CD14-positive monocyte (primary cell): ENCODE measurements at regions not wholly inside any gene's neighbourhood (a gene's known extent, or its start where the extent isn't known, plus 50 kb on each side); places are given as distances from the start of the nearest gene placed in this dataset.
A peak's percentile ranks its signal among the peaks of the same experiment; 100 is the strongest.

Source experiments
- DNase-seq, 3 donors: peaks; one replicate each; pipeline ENCODE4 v3.0.0-alpha.2; 2011 to 2022
- H2AFZ ChIP-seq: 2 replicates; pipeline ENCODE4 v1.6.0; 2012; ENCODE audit warnings: mild to moderate bottlenecking, low read depth, low read length, inconsistent platforms; ENCODE audit not compliant: insufficient read depth, poor library complexity, severe bottlenecking
- H3K27ac ChIP-seq, 2 donors: 1 replicate in 1 of 2; 2 replicates in 1 of 2; pipeline ENCODE4 v1.5.1; 2012 to 2013; ENCODE audit warnings: low read length in 2 of 2, control low read depth in 1 of 2, inconsistent platforms in 1 of 2, low read depth in 1 of 2, mild to moderate bottlenecking in 1 of 2
- H3K27me3 ChIP-seq, 2 donors: one replicate each; pipeline versions ENCODE4 v1.6.0 to v1.6.1; 2011 to 2013; ENCODE audit warnings: low read length in 2 of 2; ENCODE audit not compliant: control insufficient read depth in 2 of 2, insufficient read depth in 2 of 2
- H3K36me3 ChIP-seq, 2 donors: replicated peaks in 1 of 2; 1 replicate in 1 of 2; 2 replicates in 1 of 2; pipeline versions ENCODE4 v1.5.1 to v1.6.1; 2012 to 2013; ENCODE audit warnings: low read length in 2 of 2, control low read depth in 1 of 2, inconsistent platforms in 1 of 2, mild to moderate bottlenecking in 1 of 2; ENCODE audit not compliant: insufficient read depth in 2 of 2, control insufficient read depth in 1 of 2
- H3K4me1 ChIP-seq, 2 donors: 1 replicate in 1 of 2; 2 replicates in 1 of 2; pipeline versions ENCODE4 v1.5.1 to v1.6.1; 2012 to 2013; ENCODE audit warnings: low read length in 2 of 2, control low read depth in 1 of 2, inconsistent platforms in 1 of 2, mild to moderate bottlenecking in 1 of 2, moderate library complexity in 1 of 2; ENCODE audit not compliant: insufficient read depth in 2 of 2, control insufficient read depth in 1 of 2
- H3K4me2 ChIP-seq: replicated peaks from 2 replicates; pipeline ENCODE3; 2012; ENCODE audit warnings: low read length, moderate library complexity, mild to moderate bottlenecking; ENCODE audit not compliant: poor library complexity, severe bottlenecking; ENCODE audit errors: extremely low read depth
- H3K4me3 ChIP-seq, 3 experiments: fragments of 200-600 bp in 1 of 3; sonication (generic) in 1 of 3; replicated peaks in 1 of 3; 1 replicate in 2 of 3; 2 replicates in 1 of 3; pipeline ENCODE4 v1.5.1; 2011 to 2013; ENCODE audit warnings: low read length in 3 of 3, mild to moderate bottlenecking in 3 of 3, control low read depth in 2 of 3, low read depth in 2 of 3, inconsistent platforms in 1 of 3, moderate library complexity in 1 of 3
- H3K79me2 ChIP-seq: 2 replicates; pipeline ENCODE4 v1.6.0; 2012; ENCODE audit warnings: mild to moderate bottlenecking, control low read depth, inconsistent platforms, low read length, moderate library complexity; ENCODE audit not compliant: insufficient read depth
- H3K9ac ChIP-seq: 2 replicates; pipeline ENCODE4 v1.6.0; 2017; ENCODE audit warnings: low read length, mild to moderate bottlenecking; ENCODE audit not compliant: insufficient read depth, poor library complexity, severe bottlenecking
- H3K9me3 ChIP-seq, 2 donors: replicated peaks in 1 of 2; 1 replicate in 1 of 2; 2 replicates in 1 of 2; pipeline versions ENCODE4 v1.5.1 to v1.6.1; 2012 to 2013; ENCODE audit warnings: low read length in 2 of 2, control low read depth in 1 of 2; ENCODE audit not compliant: control insufficient read depth in 1 of 2, insufficient read depth in 1 of 2
- H4K20me1 ChIP-seq: 2 replicates; pipeline ENCODE4 v1.6.0; 2012; ENCODE audit warnings: mild to moderate bottlenecking, low read length, control low read depth, moderate library complexity; ENCODE audit not compliant: insufficient read depth
- H3K27ac Mint-ChIP-seq, 7 donors: one replicate each; pipeline ENCODE4 v1.8.0; 2020; ENCODE audit warnings: mild to moderate bottlenecking in 7 of 7, mixed read lengths in 7 of 7, moderate library complexity in 6 of 7, inconsistent platforms in 2 of 7
- H3K27me3 Mint-ChIP-seq, 3 donors: one replicate each; pipeline ENCODE4 v1.8.0; 2021 to 2022; ENCODE audit warnings: low read depth in 3 of 3, mild to moderate bottlenecking in 3 of 3, mixed read lengths in 3 of 3, moderate library complexity in 3 of 3, inconsistent platforms in 1 of 3
- H3K36me3 Mint-ChIP-seq, 2 donors: one replicate each; pipeline ENCODE4 v1.8.0; 2020; ENCODE audit warnings: mixed read lengths in 2 of 2, inconsistent platforms in 1 of 2, mild to moderate bottlenecking in 1 of 2
- H3K4me1 Mint-ChIP-seq: one replicate; pipeline ENCODE4 v1.8.0; 2020; ENCODE audit warnings: mild to moderate bottlenecking, mixed read lengths
- H3K4me3 Mint-ChIP-seq, 2 donors: one replicate each; pipeline ENCODE4 v1.8.0; 2020; ENCODE audit warnings: mild to moderate bottlenecking in 2 of 2, mixed read lengths in 2 of 2, moderate library complexity in 1 of 2
- H3K9me3 Mint-ChIP-seq, 7 donors: one replicate each; pipeline ENCODE4 v1.8.0; 2020 to 2022; ENCODE audit warnings: mixed read lengths in 7 of 7, mild to moderate bottlenecking in 6 of 7, moderate library complexity in 6 of 7, inconsistent platforms in 2 of 7
- CTCF ChIP-seq: fragments of 200-600 bp; IDR thresholded peaks from one replicate; pipeline ENCODE4 v1.8.0; 2022; ENCODE audit warnings: antibody characterized with exemption, mild to moderate bottlenecking
- WGBS: methylation state at CpG from one replicate; pipeline ENCODE4 v1.1.5; 2013; ENCODE audit warnings: missing lambda C conversion rate; ENCODE audit not compliant: insufficient coverage; 5-methylcytosine and 5-hydroxymethylcytosine counted together
- intact Hi-C, 2 donors: fragments of 100-400 bp; cut with micrococcal nuclease; formaldehyde crosslinking; loops; one replicate each; pipeline versions ENCODE4 v1.15.0 to v1.15.1; 2023

GRCh38 chr12:130263025-130263424 is 74.7 kb upstream of the PIWIL1 start:
- Histone ChIP-seq H4K20me1 (no peaks in the 10 kb centered on the region), H3K27me3 (no peaks in the 10 kb centered on the region), H2AFZ (no peak overlapping the region), H3K27ac (no peak overlapping the region), H3K4me2 (no peak overlapping the region), H3K9me3 (no peaks in the 10 kb centered on the region), H3K9ac (no peak overlapping the region), H3K79me2 (no peaks in the 10 kb centered on the region), H3K36me3 (no peaks in the 10 kb centered on the region), H3K4me1 (no peaks in the 10 kb centered on the region), H3K4me3 (no peak overlapping the region)
- no peak for DNase-seq
- WGBS, result 87% methylated on average over 5 of the region's 5 CpGs
- Mint-ChIP-seq H3K4me3 (no peak overlapping the region), H3K36me3 (no peaks in the 10 kb centered on the region), H3K27ac (no peak overlapping the region), H3K9me3 (peaks cover 0 to 2% (median 0%) of the 10 kb centered on the region in 7 donors), H3K4me1 (no peaks in the 10 kb centered on the region), H3K27me3 (peaks cover 0 to 5% (median 2%) of the 10 kb centered on the region in 3 donors)
- TF ChIP-seq CTCF, result no peak
- intact Hi-C loops, result no loop called here

GRCh38 chr12:130263996-130264395 is 73.7 kb upstream of the PIWIL1 start:
- Mint-ChIP-seq H3K4me3 (no peak overlapping the region), H3K9me3 (peaks cover 0 to 2% (median 0%) of the 10 kb centered on the region in 7 donors), H3K27ac (peak overlapping the region in 1 of 7 donors; percentile 10), H3K36me3 (no peaks in the 10 kb centered on the region), H3K27me3 (peaks cover 0 to 5% (median 2%) of the 10 kb centered on the region in 3 donors), H3K4me1 (no peaks in the 10 kb centered on the region)
- Histone ChIP-seq H4K20me1 (no peaks in the 10 kb centered on the region), H3K36me3 (no peaks in the 10 kb centered on the region), H3K4me1 (no peaks in the 10 kb centered on the region), H3K9me3 (no peaks in the 10 kb centered on the region), H3K27me3 (no peaks in the 10 kb centered on the region), H3K27ac (no peak overlapping the region), H3K9ac (no peak overlapping the region), H3K79me2 (no peaks in the 10 kb centered on the region), H2AFZ (no peak overlapping the region), H3K4me2 (no peak overlapping the region), H3K4me3 (no peak overlapping the region)
- no peak for DNase-seq
- intact Hi-C loops, result no loop called here
- WGBS, result 89% methylated on average over 3 of the region's 7 CpGs
- TF ChIP-seq CTCF, result no peak
